Muscle of leg (tissue), 3 donors: ENCODE measurements at regions not wholly inside any gene's neighbourhood (a gene's known extent, or its start where the extent isn't known, plus 50 kb on each side); places are given as distances from the start of the nearest gene placed in this dataset.
"Not testable (repeated sequence)": the region's sequence is repeated elsewhere in the genome, so short reads cannot be mapped to it uniquely, and the experiment has no call there.

ENCODE experiments used
- DNase-seq: peaks from one replicate; pipeline ENCODE4 v3.0.0; 2013
- H3K27ac ChIP-seq: one replicate; pipeline ENCODE4 v1.5.1; 2013; ENCODE audit warnings: mild to moderate bottlenecking, low read length, control low read depth
- H3K27me3 ChIP-seq: one replicate; pipeline ENCODE4 v1.6.1; 2013; ENCODE audit warnings: low read length; ENCODE audit not compliant: control insufficient read depth, insufficient read depth
- H3K36me3 ChIP-seq: one replicate; pipeline ENCODE4 v1.6.1; 2013; ENCODE audit warnings: low read length; ENCODE audit not compliant: control insufficient read depth, insufficient read depth
- H3K4me1 ChIP-seq: one replicate; pipeline ENCODE4 v1.6.1; 2013; ENCODE audit warnings: low read length; ENCODE audit not compliant: control insufficient read depth, insufficient read depth
- H3K4me3 ChIP-seq: one replicate; pipeline ENCODE4 v1.5.1; 2013; ENCODE audit warnings: low read length, control low read depth
- H3K9me3 ChIP-seq: replicated peaks from 2 replicates; pipeline ENCODE4 v1.6.1; 2013; ENCODE audit warnings: low read depth, low read length; ENCODE audit not compliant: control insufficient read depth
- WGBS: methylation state at CpG from one replicate; pipeline ENCODE4 v1.1.5; 2013; ENCODE audit warnings: missing lambda C conversion rate; ENCODE audit not compliant: insufficient coverage; 5-methylcytosine and 5-hydroxymethylcytosine counted together

GRCh38 chr10:125518397-125518796, 164.6 kb downstream of the TEX36 start:
- DNase-seq, H3K9me3 ChIP-seq, H3K4me3 ChIP-seq, H3K36me3 ChIP-seq, H3K4me1 ChIP-seq, H3K27ac ChIP-seq, H3K27me3 ChIP-seq: not testable (repeated sequence)
- WGBS: 96% methylated on average over 19 of the region's 27 CpGs

DNA sequence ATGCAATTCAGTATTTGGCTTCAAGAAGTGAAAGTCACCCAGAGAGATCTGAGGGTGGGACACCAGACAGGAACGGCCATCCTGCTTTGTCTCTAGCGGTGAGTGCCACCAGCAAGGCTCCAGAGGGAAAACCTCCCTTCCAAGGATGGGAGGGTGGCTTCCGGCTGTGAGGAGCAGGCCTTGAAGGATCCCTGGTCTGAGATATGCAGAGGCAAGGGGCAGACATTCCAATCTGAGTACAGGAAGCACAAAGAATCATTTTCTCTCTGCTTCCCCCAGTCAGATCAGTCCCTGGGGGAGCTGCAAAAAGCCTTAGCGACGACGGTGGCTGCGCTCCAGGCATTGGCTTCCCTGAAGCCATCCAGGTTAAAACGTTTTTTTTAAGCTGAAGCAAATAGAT, 167.4 kb downstream of the TEX36 start:
- H3K4me1 ChIP-seq: peaks cover 4% of the 10 kb centered on the region
- peaks cover 5% of the 10 kb centered on the region for H3K9me3 ChIP-seq
- H3K27ac ChIP-seq: no peak overlapping the region
- no peak overlapping the region for H3K4me3 ChIP-seq
- 0% methylated on average over 1 of the region's 8 CpGs for WGBS
- no peaks in the 10 kb centered on the region for H3K27me3 ChIP-seq
- no peak for DNase-seq
- H3K36me3 ChIP-seq: no peaks in the 10 kb centered on the region

DNA sequence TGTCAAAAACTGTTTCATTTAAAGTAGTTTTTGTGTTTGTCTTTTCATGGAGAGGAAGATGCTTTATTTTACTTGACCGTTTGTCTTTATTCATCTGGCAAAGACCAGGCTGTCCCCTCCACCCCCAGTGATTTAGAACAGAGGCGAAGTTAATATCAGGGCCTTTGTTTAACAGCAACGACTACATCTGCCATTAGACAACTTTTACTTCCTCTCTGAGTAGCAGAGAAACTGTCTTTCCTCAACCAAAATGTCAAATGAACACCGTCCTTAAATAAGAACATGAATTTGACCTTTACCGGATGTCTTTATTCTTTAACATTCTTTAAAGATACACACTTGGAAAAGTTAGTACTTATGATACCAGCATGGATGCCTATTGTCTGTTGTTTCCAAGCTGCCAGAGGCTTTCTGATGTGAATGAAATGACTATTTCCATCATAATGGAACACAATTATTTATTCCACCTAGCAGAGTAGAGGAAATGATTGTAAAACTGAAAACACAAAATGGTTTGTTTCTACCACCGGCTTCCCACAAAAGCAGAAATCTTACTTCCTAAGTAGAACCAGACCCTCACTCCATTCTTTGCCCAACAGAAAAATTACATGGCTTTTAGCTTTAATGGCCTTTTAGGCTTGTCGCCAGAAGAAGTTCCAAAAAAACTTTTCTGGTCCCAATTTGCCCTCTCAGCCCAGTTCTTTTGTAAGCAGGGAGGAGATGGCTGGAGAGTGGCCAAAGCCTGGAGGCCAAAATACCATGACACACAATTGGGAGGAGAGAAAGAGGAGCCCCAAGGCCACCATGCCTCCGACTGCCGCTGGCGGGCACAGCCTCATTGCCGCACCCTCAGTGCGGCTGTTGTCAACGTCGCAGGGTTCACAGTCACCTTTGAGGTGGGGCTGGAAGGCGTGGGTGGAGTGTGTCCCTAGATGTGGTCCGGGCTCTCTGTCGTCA, 168.5 kb downstream of the TEX36 start:
- no peak for DNase-seq

DNA sequence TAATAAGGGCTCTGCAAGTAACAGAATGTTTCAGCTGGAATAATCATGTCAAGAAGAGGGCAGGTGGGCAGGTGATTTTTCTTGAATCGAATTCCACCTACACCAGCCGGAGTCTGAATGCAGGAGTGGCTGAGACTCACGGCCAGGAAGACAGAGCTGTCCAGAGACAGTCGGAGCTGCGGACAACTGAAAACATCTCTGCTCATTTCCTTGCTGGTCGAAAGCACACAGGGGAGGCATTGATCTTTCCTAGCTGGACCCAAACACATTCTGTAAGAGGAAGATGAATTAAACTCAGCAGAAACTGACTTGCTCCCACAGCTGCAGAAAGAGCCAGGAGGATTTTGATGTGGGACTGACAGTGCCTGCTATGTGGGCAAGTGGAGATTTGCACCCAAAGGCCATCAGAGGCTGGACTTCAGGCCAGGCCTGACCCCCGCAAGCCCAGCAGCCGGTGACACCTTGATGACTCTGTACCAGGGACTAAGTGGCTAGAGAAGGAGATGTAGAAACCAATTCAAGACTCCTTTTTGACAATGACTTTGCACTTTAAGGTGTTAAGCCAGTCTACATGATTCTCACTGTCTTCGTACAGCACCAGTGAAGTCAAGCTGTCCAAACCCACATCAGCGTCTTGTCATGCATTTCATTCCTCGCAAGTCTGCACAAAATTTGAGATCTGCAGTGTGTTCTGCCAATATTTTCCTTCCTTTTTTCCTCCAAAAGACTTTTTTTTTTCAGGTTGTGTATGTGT, 169.4 kb downstream of the TEX36 start:
- H3K27me3 ChIP-seq: no peaks in the 10 kb centered on the region
- no peak for DNase-seq
- no peaks in the 10 kb centered on the region for H3K36me3 ChIP-seq
- H3K27ac ChIP-seq: no peak overlapping the region
- WGBS: 63% methylated on average over 2 of the region's 11 CpGs
- H3K4me3 ChIP-seq: no peak overlapping the region
- H3K4me1 ChIP-seq: peaks cover 4% of the 10 kb centered on the region
- no peaks in the 10 kb centered on the region for H3K9me3 ChIP-seq

More for the DNA sequence above, 168.5 kb downstream of the TEX36 start:
- WGBS: 69% methylated on average over 10 of the region's 17 CpGs
- H3K36me3 ChIP-seq: no peaks in the 10 kb centered on the region
- H3K27ac ChIP-seq: no peak overlapping the region
- H3K4me1 ChIP-seq: peaks cover 4% of the 10 kb centered on the region
- H3K4me3 ChIP-seq: no peak overlapping the region
- peaks cover 3% of the 10 kb centered on the region for H3K9me3 ChIP-seq
- no peaks in the 10 kb centered on the region for H3K27me3 ChIP-seq

DNA sequence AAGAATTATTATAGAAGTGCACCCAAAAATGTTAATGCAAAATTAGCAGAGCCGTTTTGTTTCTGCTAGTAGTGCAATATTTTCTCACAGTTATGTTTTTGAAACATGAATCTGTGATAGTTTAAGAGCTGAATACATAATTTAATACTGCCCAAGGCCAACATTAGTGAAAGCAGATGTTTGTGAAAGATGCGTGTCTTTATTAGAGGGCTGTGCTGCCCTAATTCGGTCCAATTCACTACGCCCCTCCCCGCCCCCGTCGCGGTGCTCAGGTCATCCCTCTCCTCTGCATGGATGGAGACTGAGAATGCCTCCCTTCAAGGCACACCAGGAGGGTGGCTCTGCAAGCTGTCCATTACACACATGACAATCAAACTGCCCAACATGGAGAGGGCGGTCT, 172.0 kb downstream of the TEX36 start:
- WGBS: 60% methylated on average over 6 of the region's 9 CpGs
- H3K36me3 ChIP-seq: no peaks in the 10 kb centered on the region
- peaks cover 4% of the 10 kb centered on the region for H3K4me1 ChIP-seq
- H3K4me3 ChIP-seq: no peak overlapping the region
- no peak overlapping the region for H3K27ac ChIP-seq
- no peaks in the 10 kb centered on the region for H3K27me3 ChIP-seq
- no peak for DNase-seq
- no peaks in the 10 kb centered on the region for H3K9me3 ChIP-seq

DNA sequence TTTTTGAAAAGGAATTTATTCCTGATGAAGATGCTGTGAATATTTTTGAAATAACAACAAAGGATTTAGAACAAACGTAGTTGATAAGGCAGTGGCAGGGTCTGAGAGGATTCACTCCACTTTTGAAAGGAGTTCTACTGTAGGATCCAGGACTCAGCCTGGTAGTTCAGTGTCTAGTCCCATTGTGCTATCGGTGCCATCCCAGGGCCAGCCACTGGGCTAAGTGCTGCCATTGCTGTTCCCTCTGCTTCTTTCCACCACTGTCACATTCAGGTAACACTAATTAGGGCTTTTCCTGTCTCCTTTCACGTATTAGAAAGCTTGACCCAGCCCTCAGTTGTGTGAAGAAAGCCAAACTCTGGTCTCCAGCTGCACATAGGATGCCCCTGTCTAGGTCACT, 177.3 kb downstream of the TEX36 start:
- Histone ChIP-seq H3K4me1 (no peaks in the 10 kb centered on the region), H3K36me3 (no peaks in the 10 kb centered on the region), H3K27me3 (peaks cover 2% of the 10 kb centered on the region), H3K4me3 (no peak overlapping the region), H3K27ac (no peak overlapping the region), H3K9me3 (no peaks in the 10 kb centered on the region)
- no peak for DNase-seq
- WGBS: 71% methylated on average over 3 of the region's 3 CpGs

- no peak for DNase-seq
- no peaks in the 10 kb centered on the region for H3K36me3 ChIP-seq
- no peak overlapping the region for H3K4me3 ChIP-seq
- no peaks in the 10 kb centered on the region for H3K4me1 ChIP-seq
- H3K9me3 ChIP-seq: no peaks in the 10 kb centered on the region
- peaks cover 2% of the 10 kb centered on the region for H3K27me3 ChIP-seq
- H3K27ac ChIP-seq: no peak overlapping the region
- 90% methylated on average over 3 of the region's 8 CpGs for WGBS
These were observed 180.7 kb downstream of the TEX36 start for GRCh38 chr10:125502276-125502675.

GRCh38 chr10:125495386-125495785, 187.6 kb downstream of the TEX36 start:
- H3K9me3 ChIP-seq: no peaks in the 10 kb centered on the region
- no CpG with 5 or more reads among the region's 4 CpGs for WGBS
- H3K27me3 ChIP-seq: no peaks in the 10 kb centered on the region
- no peak for DNase-seq
- no peak overlapping the region for H3K4me3 ChIP-seq
- H3K36me3 ChIP-seq: no peaks in the 10 kb centered on the region
- no peaks in the 10 kb centered on the region for H3K4me1 ChIP-seq
- no peak overlapping the region for H3K27ac ChIP-seq

DNA sequence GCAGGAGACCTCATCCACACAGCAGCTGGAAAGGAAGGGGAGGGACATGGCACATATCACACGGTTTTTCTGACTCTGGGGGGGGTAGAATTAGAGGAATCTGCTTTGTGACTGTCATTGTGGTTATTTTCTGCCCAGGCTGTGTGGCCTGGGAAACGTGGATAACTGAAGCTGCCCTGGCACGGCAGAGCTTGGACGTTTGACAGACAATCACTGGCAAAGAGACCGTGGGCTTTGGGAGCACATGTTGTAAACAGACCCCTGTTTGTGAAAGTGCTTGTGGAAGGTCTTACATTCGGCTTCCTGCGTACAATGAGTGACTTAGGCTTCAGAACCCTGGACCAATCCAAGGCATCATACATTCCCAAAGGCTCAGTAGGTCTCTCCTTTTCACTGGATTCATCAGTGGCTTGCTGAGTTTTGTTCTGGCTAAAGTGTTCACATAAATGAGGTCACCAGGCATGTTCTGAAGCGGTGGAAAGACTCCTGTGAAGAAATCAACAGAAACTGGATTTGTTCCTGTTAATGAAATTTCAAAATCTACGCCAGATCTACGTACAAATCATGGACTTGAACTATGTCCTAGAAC, 188.2 kb downstream of the TEX36 start:
- H3K9me3 ChIP-seq: no peaks in the 10 kb centered on the region
- H3K4me3 ChIP-seq: no peak overlapping the region
- H3K36me3 ChIP-seq: no peaks in the 10 kb centered on the region
- no peaks in the 10 kb centered on the region for H3K4me1 ChIP-seq
- 49% methylated on average over 5 of the region's 10 CpGs for WGBS
- DNase-seq: peak; percentile 11
- no peak overlapping the region for H3K27ac ChIP-seq
- H3K27me3 ChIP-seq: peaks cover 2% of the 10 kb centered on the region

DNA sequence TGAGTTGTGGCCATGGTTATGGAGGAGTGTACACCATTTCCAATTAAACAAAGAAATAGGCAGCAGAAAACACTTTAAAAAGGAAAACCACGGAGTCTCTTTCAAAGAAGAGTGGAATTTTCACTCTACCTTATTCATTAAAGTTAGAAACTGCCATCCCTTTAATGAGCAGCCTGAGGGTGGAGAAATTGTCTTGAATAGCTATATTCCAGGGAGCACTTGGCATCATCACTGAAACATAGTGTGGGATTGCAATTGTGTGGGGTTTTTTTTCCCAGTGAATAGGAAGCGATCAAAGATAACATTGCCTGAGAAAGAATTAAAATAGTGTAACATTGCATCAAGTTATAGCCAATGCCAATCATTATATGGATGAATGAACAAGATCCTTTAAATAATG, 191.6 kb downstream of the TEX36 start:
- no CpG with 5 or more reads among the region's 2 CpGs for WGBS

More for the DNA sequence above, 191.6 kb downstream of the TEX36 start:
- DNase-seq: no peak
- Histone ChIP-seq H3K4me3 (no peak overlapping the region), H3K4me1 (no peaks in the 10 kb centered on the region), H3K9me3 (no peaks in the 10 kb centered on the region), H3K27me3 (peaks cover 2% of the 10 kb centered on the region), H3K36me3 (no peaks in the 10 kb centered on the region), H3K27ac (no peak overlapping the region)
